ENCODE measurements at regions not wholly inside any gene's neighbourhood (a gene's known extent, or its start where the extent isn't known, plus 50 kb on each side); places are given as distances from the start of the nearest gene placed in this dataset.

- no peak overlapping the region for H3K4me3 ChIP-seq (replicated peaks; ENCODE audit: low read depth, low read length)
- no peak for DNase-seq (ENCODE audit: extremely low read depth, insufficient read length)
- no peak for TF ChIP-seq CTCF (IDR thresholded peaks at IDR 0.05; ENCODE audit: insufficient read depth, low read length, poor library complexity, severe bottlenecking)
- no peaks in the 10 kb centered on the region for H3K36me3 ChIP-seq (ENCODE audit: control insufficient read depth, insufficient read depth, low read length)
- no peaks in the 10 kb centered on the region for H3K27me3 ChIP-seq (replicated peaks; ENCODE audit: control insufficient read depth, insufficient read depth, low read length)
These were observed 127.5 kb downstream of the KCTD12 start for GRCh38 chr13:76758738-76759137.

GRCh38 chr13:76758257-76758656, 127.9 kb downstream of the KCTD12 start:
- no peak for TF ChIP-seq CTCF (IDR thresholded peaks at IDR 0.05; ENCODE audit: insufficient read depth, low read length, poor library complexity, severe bottlenecking)
- Histone ChIP-seq H3K4me3 (replicated peaks; ENCODE audit: low read depth, low read length) (no peak overlapping the region), H3K27me3 (replicated peaks; ENCODE audit: control insufficient read depth, insufficient read depth, low read length) (no peaks in the 10 kb centered on the region), H3K36me3 (ENCODE audit: control insufficient read depth, insufficient read depth, low read length) (no peaks in the 10 kb centered on the region)
- no peak for DNase-seq (ENCODE audit: extremely low read depth, insufficient read length)

- no peak for DNase-seq (ENCODE audit: extremely low read depth, insufficient read length)
- Histone ChIP-seq H3K27me3 (replicated peaks; ENCODE audit: control insufficient read depth, insufficient read depth, low read length) (no peaks in the 10 kb centered on the region), H3K36me3 (ENCODE audit: control insufficient read depth, insufficient read depth, low read length) (no peaks in the 10 kb centered on the region), H3K4me3 (replicated peaks; ENCODE audit: low read depth, low read length) (no peak overlapping the region)
- no peak for TF ChIP-seq CTCF (IDR thresholded peaks at IDR 0.05; ENCODE audit: insufficient read depth, low read length, poor library complexity, severe bottlenecking)
These were observed 129.8 kb downstream of the KCTD12 start for GRCh38 chr13:76756451-76756850.

GRCh38 chr13:76754414-76754813, 131.8 kb downstream of the KCTD12 start:
- TF ChIP-seq CTCF (IDR thresholded peaks at IDR 0.05; ENCODE audit: insufficient read depth, low read length, poor library complexity, severe bottlenecking) = no peak
- no peak for DNase-seq (ENCODE audit: extremely low read depth, insufficient read length)
- no peak overlapping the region for H3K4me3 ChIP-seq (replicated peaks; ENCODE audit: low read depth, low read length)

GRCh38 chr13:76751278-76751677, 134.9 kb downstream of the KCTD12 start:
- DNase-seq (ENCODE audit: extremely low read depth, insufficient read length) = no peak
- no peaks in the 10 kb centered on the region for H3K36me3 ChIP-seq (ENCODE audit: control insufficient read depth, insufficient read depth, low read length)
- no peaks in the 10 kb centered on the region for H3K27me3 ChIP-seq (replicated peaks; ENCODE audit: control insufficient read depth, insufficient read depth, low read length)
- no peak overlapping the region for H3K4me3 ChIP-seq (replicated peaks; ENCODE audit: low read depth, low read length)
- TF ChIP-seq CTCF (IDR thresholded peaks at IDR 0.05; ENCODE audit: insufficient read depth, low read length, poor library complexity, severe bottlenecking) = no peak

More at GRCh38 chr13:76754414-76754813, 131.8 kb downstream of the KCTD12 start:
- Histone ChIP-seq H3K27me3 (replicated peaks; ENCODE audit: control insufficient read depth, insufficient read depth, low read length) (no peaks in the 10 kb centered on the region), H3K36me3 (ENCODE audit: control insufficient read depth, insufficient read depth, low read length) (no peaks in the 10 kb centered on the region)

- Histone ChIP-seq H3K36me3 (ENCODE audit: control insufficient read depth, insufficient read depth, low read length) (no peaks in the 10 kb centered on the region), H3K27me3 (replicated peaks; ENCODE audit: control insufficient read depth, insufficient read depth, low read length) (no peaks in the 10 kb centered on the region), H3K4me3 (replicated peaks; ENCODE audit: low read depth, low read length) (no peak overlapping the region)
- no peak for TF ChIP-seq CTCF (IDR thresholded peaks at IDR 0.05; ENCODE audit: insufficient read depth, low read length, poor library complexity, severe bottlenecking)
- DNase-seq (ENCODE audit: extremely low read depth, insufficient read length) = no peak
These were observed 136.1 kb downstream of the KCTD12 start for GRCh38 chr13:76750126-76750525.

Measured in GM06990 (cell line).